ENCODE measurements at regions not wholly inside any gene's neighbourhood (a gene's known extent, or its start where the extent isn't known, plus 50 kb on each side); places are given as distances from the start of the nearest gene placed in this dataset.

- Histone ChIP-seq H3K4me3 (ENCODE audit: low read depth in 1 of 3, low read length in 3 of 3) (no peak overlapping the region), H3K27me3 (ENCODE audit: control insufficient read depth in 4 of 4, insufficient read depth in 4 of 4, low read length in 3 of 4) (no peaks in the 10 kb centered on the region), H3K4me1 (ENCODE audit: control insufficient read depth in 4 of 4, insufficient read depth in 4 of 4, low read length in 3 of 4) (no peaks in the 10 kb centered on the region), H3K9me3 (ENCODE audit: control insufficient read depth in 4 of 4, low read length in 3 of 4) (no peaks in the 10 kb centered on the region), H3K9ac (ENCODE audit: low read depth in 1 of 2, low read length in 2 of 2) (no peak overlapping the region), H3K27ac (ENCODE audit: low read depth in 1 of 2, low read length in 2 of 2) (no peak overlapping the region), H3K36me3 (ENCODE audit: control insufficient read depth in 4 of 4, insufficient read depth in 3 of 4, low read depth in 1 of 4, low read length in 3 of 4) (no peaks in the 10 kb centered on the region)
- TF ChIP-seq HNF4A (conservative IDR thresholded peaks at IDR 0.05): no peak
- DNase-seq (ENCODE audit: low spot score): no peak
- 81% methylated on average over 1 of the region's 1 CpG for WGBS
These were observed 449.7 kb upstream of the DDI1 start for GRCh38 chr11:103586756-103587155.

- Histone ChIP-seq H3K9ac (ENCODE audit: low read depth in 1 of 2, low read length in 2 of 2) (no peak overlapping the region), H3K4me1 (ENCODE audit: control insufficient read depth in 4 of 4, insufficient read depth in 4 of 4, low read length in 3 of 4) (no peaks in the 10 kb centered on the region), H3K27ac (ENCODE audit: low read depth in 1 of 2, low read length in 2 of 2) (no peak overlapping the region), H3K9me3 (ENCODE audit: control insufficient read depth in 4 of 4, low read length in 3 of 4) (no peaks in the 10 kb centered on the region), H3K27me3 (ENCODE audit: control insufficient read depth in 4 of 4, insufficient read depth in 4 of 4, low read length in 3 of 4) (no peaks in the 10 kb centered on the region), H3K36me3 (ENCODE audit: control insufficient read depth in 4 of 4, insufficient read depth in 3 of 4, low read depth in 1 of 4, low read length in 3 of 4) (no peaks in the 10 kb centered on the region), H3K4me3 (ENCODE audit: low read depth in 1 of 3, low read length in 3 of 3) (no peak overlapping the region)
- no peak for TF ChIP-seq FOXA1 (IDR thresholded peaks at IDR 0.05)
- no peak for TF ChIP-seq ATF3 (IDR thresholded peaks at IDR 0.05)
- TF ChIP-seq TAF1 (conservative IDR thresholded peaks at IDR 0.05): no peak
- no peak for TF ChIP-seq REST (IDR thresholded peaks at IDR 0.05)
- no peak for TF ChIP-seq JUND (IDR thresholded peaks at IDR 0.05)
- TF ChIP-seq GABPA (IDR thresholded peaks at IDR 0.05 in 1 of 2, conservative IDR thresholded peaks at IDR 0.05 in 1 of 2): no peak
- no peak for TF ChIP-seq YY1 (IDR thresholded peaks at IDR 0.05)
- no peak for TF ChIP-seq ZBTB33 (IDR thresholded peaks at IDR 0.05)
- no peak for TF ChIP-seq EGR1 (IDR thresholded peaks at IDR 0.05; ENCODE audit: low read depth in 2 of 2)
- TF ChIP-seq NR2F2 (IDR thresholded peaks at IDR 0.05): no peak
- no peak for TF ChIP-seq SP1 (IDR thresholded peaks at IDR 0.05)
- TF ChIP-seq MAX (IDR thresholded peaks at IDR 0.05): no peak
- no peak for TF ChIP-seq CTCF (IDR thresholded peaks at IDR 0.05; ENCODE audit: low read depth, low read length, missing input control)
- no peak for TF ChIP-seq HNF4A (conservative IDR thresholded peaks at IDR 0.05)
- TF ChIP-seq RXRA (IDR thresholded peaks at IDR 0.05): no peak
- TF ChIP-seq RAD21 (IDR thresholded peaks at IDR 0.05): no peak
- WGBS: 59% methylated on average over 4 of the region's 4 CpGs
- DNase-seq (ENCODE audit: low spot score): no peak
These were observed 448.3 kb upstream of the DDI1 start for GRCh38 chr11:103587901-103588788.

All from liver (tissue), 8 donors.